ENCODE measurements at regions not wholly inside any gene's neighbourhood (a gene's known extent, or its start where the extent isn't known, plus 50 kb on each side); places are given as distances from the start of the nearest gene placed in this dataset.
"Not testable (repeated sequence)": the region's sequence is repeated elsewhere in the genome, so short reads cannot be mapped to it uniquely, and the experiment has no call there.

GRCh38 chr2:36302911-36303310, 52.7 kb upstream of the CRIM1 start:
- H3K36me3 Mint-ChIP-seq (ENCODE audit: low read depth): peaks cover 9% of the 10 kb centered on the region
- no peak overlapping the region for H3K4me3 Mint-ChIP-seq
- H3K4me1 Mint-ChIP-seq (ENCODE audit: low read depth): peaks cover 12% of the 10 kb centered on the region
- no peaks in the 10 kb centered on the region for H3K27me3 Mint-ChIP-seq (ENCODE audit: low read depth)
- H3K9me3 Mint-ChIP-seq (ENCODE audit: insufficient read depth): peaks cover 13% of the 10 kb centered on the region
- H3K27ac Mint-ChIP-seq: no peak overlapping the region
- DNase-seq: no peak
- no peak for ATAC-seq
- CTCF ChIA-PET: no interaction called here
- POLR2A ChIA-PET: no interaction called here

DNA sequence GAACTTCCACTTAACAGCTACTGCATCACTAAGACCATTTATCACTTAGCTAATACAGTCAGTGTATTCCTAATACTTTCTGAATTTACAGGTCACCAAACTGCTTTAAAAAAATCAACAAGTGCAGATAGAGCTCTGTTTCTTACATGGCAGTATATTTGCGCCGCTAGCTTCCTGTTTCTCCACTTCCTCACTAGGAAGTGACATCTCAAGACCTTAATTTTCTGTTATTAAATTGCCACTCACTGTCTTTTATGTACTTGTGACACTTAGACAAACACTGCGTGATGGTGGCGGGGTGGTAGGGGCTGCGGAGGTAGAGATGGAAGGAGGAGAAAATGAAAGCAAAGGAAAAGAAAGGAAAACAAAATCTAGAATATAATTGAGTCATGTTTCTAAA, 53.7 kb upstream of the CRIM1 start:
- H3K4me3 Mint-ChIP-seq: no peak overlapping the region
- peaks cover 9% of the 10 kb centered on the region for H3K36me3 Mint-ChIP-seq (ENCODE audit: low read depth)
- peaks cover 12% of the 10 kb centered on the region for H3K4me1 Mint-ChIP-seq (ENCODE audit: low read depth)
- H3K27ac Mint-ChIP-seq: peak overlapping the region; percentile 58
- ATAC-seq: no peak
- POLR2A ChIA-PET: no interaction called here
- peaks cover 13% of the 10 kb centered on the region for H3K9me3 Mint-ChIP-seq (ENCODE audit: insufficient read depth)
- no peak for DNase-seq
- H3K27me3 Mint-ChIP-seq (ENCODE audit: low read depth): no peaks in the 10 kb centered on the region
- CTCF ChIA-PET: interaction anchor here (0.8 kb wide), 1 partner anchor 287 kb away, joined by 3 read pairs; no protein-coding TSS in a partner anchor

DNA sequence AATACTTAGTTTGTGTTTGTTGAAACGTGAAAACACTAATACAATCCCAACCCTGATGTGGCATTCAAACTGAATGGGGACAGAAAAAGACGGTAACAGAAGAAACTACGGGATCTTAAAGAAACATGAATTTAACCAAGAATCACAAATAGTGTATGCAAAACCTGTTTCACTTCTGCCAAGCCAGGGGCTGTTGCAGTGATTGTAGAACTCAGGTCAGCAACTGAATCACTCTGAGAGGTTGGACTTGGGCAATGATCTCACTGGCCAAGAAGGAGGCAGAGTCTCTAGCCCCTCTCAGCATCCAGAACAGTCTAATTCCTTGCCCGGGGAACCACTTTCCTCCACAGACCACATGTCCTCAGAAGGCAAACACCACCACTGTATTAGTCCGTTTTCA, 54.9 kb upstream of the CRIM1 start:
- DNase-seq (no peak), ATAC-seq (no peak)
- Mint-ChIP-seq H3K4me3 (no peak overlapping the region), H3K9me3 (ENCODE audit: insufficient read depth) (peaks cover 13% of the 10 kb centered on the region), H3K27ac (no peak overlapping the region), H3K36me3 (ENCODE audit: low read depth) (peaks cover 9% of the 10 kb centered on the region), H3K4me1 (ENCODE audit: low read depth) (peaks cover 12% of the 10 kb centered on the region), H3K27me3 (ENCODE audit: low read depth) (no peaks in the 10 kb centered on the region)
- ChIA-PET CTCF (no interaction called here), POLR2A (no interaction called here)

- DNase-seq (no peak), ATAC-seq (no peak)
- POLR2A ChIA-PET: no interaction called here
- H3K27me3 Mint-ChIP-seq (ENCODE audit: low read depth): no peaks in the 10 kb centered on the region
- CTCF ChIA-PET: no interaction called here
- H3K36me3 Mint-ChIP-seq (ENCODE audit: low read depth): peaks cover 2% of the 10 kb centered on the region
- no peak overlapping the region for H3K4me3 Mint-ChIP-seq
- H3K27ac Mint-ChIP-seq: no peak overlapping the region
- peaks cover 15% of the 10 kb centered on the region for H3K4me1 Mint-ChIP-seq (ENCODE audit: low read depth)
- H3K9me3 Mint-ChIP-seq (ENCODE audit: insufficient read depth): peaks cover 4% of the 10 kb centered on the region
Measured at GRCh38 chr2:36296798-36297197, 58.8 kb upstream of the CRIM1 start.

GRCh38 chr2:36294316-36294721, 61.3 kb upstream of the CRIM1 start:
- ChIA-PET CTCF (interaction anchor here (0.8 kb wide), 1 partner anchor 58 kb away, joined by 4 read pairs; no protein-coding TSS in a partner anchor), POLR2A (interaction anchor here (1.0 kb wide), 1 partner anchor 47 kb away, joined by 3 read pairs; no protein-coding TSS in a partner anchor)
- no peaks in the 10 kb centered on the region for H3K27me3 Mint-ChIP-seq (ENCODE audit: low read depth)
- no peaks in the 10 kb centered on the region for H3K36me3 Mint-ChIP-seq (ENCODE audit: low read depth)
- H3K4me1 Mint-ChIP-seq (ENCODE audit: low read depth): peaks cover 7% of the 10 kb centered on the region
- H3K27ac Mint-ChIP-seq: no peak overlapping the region
- ATAC-seq (no peak), DNase-seq (no peak)
- no peak overlapping the region for H3K4me3 Mint-ChIP-seq
- H3K9me3 Mint-ChIP-seq (ENCODE audit: insufficient read depth): no peaks in the 10 kb centered on the region

- Mint-ChIP-seq H3K4me1 (ENCODE audit: low read depth) (peaks cover 17% of the 10 kb centered on the region), H3K9me3 (ENCODE audit: insufficient read depth) (no peaks in the 10 kb centered on the region), H3K36me3 (ENCODE audit: low read depth) (no peaks in the 10 kb centered on the region), H3K27ac (no peak overlapping the region), H3K4me3 (no peak overlapping the region), H3K27me3 (ENCODE audit: low read depth) (no peaks in the 10 kb centered on the region)
- DNase-seq (no peak), ATAC-seq (no peak)
- POLR2A ChIA-PET: no interaction called here
- CTCF ChIA-PET: no interaction called here
Measured at GRCh38 chr2:36290306-36290856, 65.2 kb upstream of the CRIM1 start.

DNA sequence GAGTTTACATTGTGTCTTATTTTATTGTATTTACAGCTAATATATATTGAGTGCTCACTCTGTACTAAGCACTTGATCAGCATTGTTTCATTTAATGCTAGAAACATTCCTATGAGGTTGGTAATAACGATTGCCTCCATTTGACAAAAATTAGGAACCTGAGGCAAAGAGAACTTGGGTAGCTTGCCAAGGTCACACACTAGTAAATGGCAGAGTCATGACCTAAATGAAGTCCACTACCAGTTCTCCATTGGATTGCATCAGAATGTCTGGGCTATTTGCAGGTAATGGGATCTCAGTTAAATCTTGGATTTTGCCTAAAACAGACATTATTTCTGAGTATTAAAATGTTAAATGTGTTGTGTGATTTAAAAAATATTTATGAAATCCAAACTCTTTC, 65.8 kb upstream of the CRIM1 start:
- Mint-ChIP-seq H3K4me3 (no peak overlapping the region), H3K4me1 (ENCODE audit: low read depth) (peaks cover 17% of the 10 kb centered on the region), H3K27ac (no peak overlapping the region), H3K9me3 (ENCODE audit: insufficient read depth) (no peaks in the 10 kb centered on the region), H3K27me3 (ENCODE audit: low read depth) (no peaks in the 10 kb centered on the region), H3K36me3 (ENCODE audit: low read depth) (no peaks in the 10 kb centered on the region)
- ChIA-PET POLR2A (no interaction called here), CTCF (no interaction called here)
- DNase-seq (no peak), ATAC-seq (no peak)

GRCh38 chr2:36287363-36288275, 68.0 kb upstream of the CRIM1 start:
- CTCF ChIA-PET: no interaction called here
- DNase-seq (no peak), ATAC-seq (no peak)
- Mint-ChIP-seq H3K9me3 (ENCODE audit: insufficient read depth) (peaks cover 6% of the 10 kb centered on the region), H3K4me3 (no peak overlapping the region), H3K36me3 (ENCODE audit: low read depth) (no peaks in the 10 kb centered on the region), H3K27me3 (ENCODE audit: low read depth) (no peaks in the 10 kb centered on the region), H3K4me1 (ENCODE audit: low read depth) (peaks cover 10% of the 10 kb centered on the region), H3K27ac (no peak overlapping the region)
- POLR2A ChIA-PET: no interaction called here

DNA sequence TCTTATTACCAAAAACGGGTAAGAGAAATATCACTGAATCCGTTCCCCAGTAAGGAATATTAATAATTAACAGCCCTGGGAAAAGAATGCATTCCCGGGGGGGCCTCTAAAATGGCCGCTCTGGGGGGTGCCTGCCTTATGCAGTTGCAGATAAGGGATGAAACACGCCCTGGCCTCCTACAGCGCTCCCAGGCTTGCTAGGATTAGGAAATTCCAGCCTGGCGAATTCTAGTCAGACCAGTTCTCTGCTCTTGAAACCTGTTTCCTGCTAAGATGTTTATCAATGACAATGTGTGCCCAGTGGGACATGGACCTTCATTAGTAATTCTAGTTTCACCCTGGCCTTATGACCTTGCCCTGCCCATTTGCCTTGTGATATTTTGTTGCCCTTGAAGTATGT, 76.1 kb upstream of the CRIM1 start:
- ATAC-seq; H3K36me3 Mint-ChIP-seq (ENCODE audit: low read depth); H3K27me3 Mint-ChIP-seq (ENCODE audit: low read depth); POLR2A ChIA-PET; H3K4me3 Mint-ChIP-seq; H3K4me1 Mint-ChIP-seq (ENCODE audit: low read depth); H3K27ac Mint-ChIP-seq; DNase-seq; CTCF ChIA-PET: not testable (repeated sequence)
- peaks cover 31% of the 10 kb centered on the region for H3K9me3 Mint-ChIP-seq (ENCODE audit: insufficient read depth)

GRCh38 chr2:36277881-36278523, 77.6 kb upstream of the CRIM1 start:
- ATAC-seq (no peak), DNase-seq (no peak)
- H3K27ac Mint-ChIP-seq: no peak overlapping the region
- CTCF ChIA-PET: no interaction called here
- H3K36me3 Mint-ChIP-seq (ENCODE audit: low read depth): peaks cover 8% of the 10 kb centered on the region
- H3K9me3 Mint-ChIP-seq (ENCODE audit: insufficient read depth): peaks cover 25% of the 10 kb centered on the region
- no peak overlapping the region for H3K4me3 Mint-ChIP-seq
- H3K27me3 Mint-ChIP-seq (ENCODE audit: low read depth): no peaks in the 10 kb centered on the region
- POLR2A ChIA-PET: no interaction called here
- no peaks in the 10 kb centered on the region for H3K4me1 Mint-ChIP-seq (ENCODE audit: low read depth)

GRCh38 chr2:36277146-36277808, 78.3 kb upstream of the CRIM1 start:
- no peak overlapping the region for H3K27ac Mint-ChIP-seq
- CTCF ChIA-PET: no interaction called here
- no peak for ATAC-seq
- POLR2A ChIA-PET: no interaction called here
- H3K27me3 Mint-ChIP-seq (ENCODE audit: low read depth): no peaks in the 10 kb centered on the region
- H3K9me3 Mint-ChIP-seq (ENCODE audit: insufficient read depth): peaks cover 23% of the 10 kb centered on the region
- H3K4me3 Mint-ChIP-seq: no peak overlapping the region
- DNase-seq: no peak
- peaks cover 8% of the 10 kb centered on the region for H3K36me3 Mint-ChIP-seq (ENCODE audit: low read depth)
- H3K4me1 Mint-ChIP-seq (ENCODE audit: low read depth): no peaks in the 10 kb centered on the region

- DNase-seq: no peak
- Mint-ChIP-seq H3K4me1 (ENCODE audit: low read depth) (peaks cover 7% of the 10 kb centered on the region), H3K27me3 (ENCODE audit: low read depth) (no peaks in the 10 kb centered on the region), H3K27ac (no peak overlapping the region), H3K9me3 (ENCODE audit: insufficient read depth) (peaks cover 21% of the 10 kb centered on the region), H3K4me3 (no peak overlapping the region), H3K36me3 (ENCODE audit: low read depth) (peaks cover 15% of the 10 kb centered on the region)
- POLR2A ChIA-PET: no interaction called here
- no peak for ATAC-seq
- CTCF ChIA-PET: no interaction called here
Measured at GRCh38 chr2:36271266-36271665, 84.3 kb upstream of the CRIM1 start.

Measured in activated CD8-positive, alpha-beta T cell treated with anti-CD3 and anti-CD28 coated beads, Interleukin-2, amount 10 ng/mL, durations not matched to agents 7 days and 5 days (primary cell).